Nucleus accumbens (tissue), 56 donors: ENCODE measurements at regions not wholly inside any gene's neighbourhood (a gene's known extent, or its start where the extent isn't known, plus 50 kb on each side); places are given as distances from the start of the nearest gene placed in this dataset.

Experiments used
- DNase-seq, 56 donors: peaks; one replicate each; lab custom pipeline; 2025; lab: John Stamatoyannopoulos, UW

GRCh38 chr10:130992802-130993523, 318.6 kb downstream of the TCERG1L start:
- DNase-seq = no peak

GRCh38 chr10:130993612-130994011, 317.9 kb downstream of the TCERG1L start:
- no peak for DNase-seq

- peak in 2 of 56 donors; percentile 10 to 12 for DNase-seq
These were observed 317.3 kb downstream of the TCERG1L start for GRCh38 chr10:130994191-130994590.

- DNase-seq = no peak
These were observed 316.7 kb downstream of the TCERG1L start for GRCh38 chr10:130994845-130995244.

- DNase-seq = no peak
These were observed 314.1 kb downstream of the TCERG1L start for GRCh38 chr10:130997267-130998045.

- no peak for DNase-seq
These were observed 313.5 kb downstream of the TCERG1L start for GRCh38 chr10:130998046-130998435.

- DNase-seq = no peak
These were observed 312.9 kb downstream of the TCERG1L start for GRCh38 chr10:130998642-130999041.

- DNase-seq = no peak
These were observed 311.9 kb downstream of the TCERG1L start for GRCh38 chr10:130999376-131000202.

- DNase-seq = no peak
These were observed 311.3 kb downstream of the TCERG1L start for GRCh38 chr10:131000244-131000643.

GRCh38 chr10:131000743-131001142, 310.8 kb downstream of the TCERG1L start:
- no peak for DNase-seq

GRCh38 chr10:131001438-131001837, 310.1 kb downstream of the TCERG1L start:
- no peak for DNase-seq

GRCh38 chr10:131002031-131002861, 309.3 kb downstream of the TCERG1L start:
- peak in 1 of 56 donors; percentile 15 for DNase-seq

GRCh38 chr10:131003455-131003854, 308.1 kb downstream of the TCERG1L start:
- DNase-seq = no peak

GRCh38 chr10:131004276-131004675, 307.2 kb downstream of the TCERG1L start:
- DNase-seq = no peak

GRCh38 chr10:131006458-131007256, 304.9 kb downstream of the TCERG1L start:
- DNase-seq = no peak

- no peak for DNase-seq
These were observed 301.7 kb downstream of the TCERG1L start for GRCh38 chr10:131009791-131010190.

- no peak for DNase-seq
These were observed 300.5 kb downstream of the TCERG1L start for GRCh38 chr10:131010965-131011575.

GRCh38 chr10:131011936-131012640, 299.4 kb downstream of the TCERG1L start:
- DNase-seq = no peak
